ENCODE measurements at regions not wholly inside any gene's neighbourhood (a gene's known extent, or its start where the extent isn't known, plus 50 kb on each side); places are given as distances from the start of the nearest gene placed in this dataset.

GRCh38 chr18:68472701-68473295 is 242.1 kb downstream of the TMX3 start:
- no peak for FAIRE-seq
- no peak for DNase-seq (ENCODE audit: extremely low spot score, insufficient read length, low read depth)

DNA sequence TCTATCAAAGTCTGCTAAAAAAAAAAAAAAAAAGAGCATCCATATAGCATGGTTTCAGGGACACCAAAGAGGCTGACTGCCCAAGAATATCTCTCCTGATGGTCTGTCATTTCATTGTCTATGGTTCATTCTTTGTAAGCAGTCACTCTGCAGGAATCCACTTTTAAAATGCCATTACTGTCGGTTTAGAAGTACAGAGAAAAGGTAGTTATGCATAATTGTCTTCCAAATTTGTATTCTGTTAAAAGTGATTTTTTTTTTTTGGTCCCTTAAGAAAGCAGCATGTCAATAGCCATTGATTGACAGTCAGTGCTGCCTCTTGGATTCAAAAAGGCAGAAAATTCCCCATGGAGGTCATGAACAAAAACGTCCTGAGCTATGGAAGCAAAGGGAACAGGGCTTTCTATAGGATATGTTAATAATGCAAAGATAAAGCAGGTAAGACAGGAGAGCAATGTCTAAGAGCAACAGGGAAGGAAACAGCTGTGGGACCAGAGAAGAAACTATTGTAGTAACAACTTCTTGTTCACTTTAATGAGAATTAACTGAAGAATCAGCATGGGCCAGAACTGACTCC is 245.8 kb downstream of the TMX3 start:
- FAIRE-seq (no peak), DNase-seq (ENCODE audit: extremely low spot score, insufficient read length, low read depth) (no peak)

GRCh38 chr18:68467957-68468356 is 247.0 kb downstream of the TMX3 start:
- no peak for DNase-seq (ENCODE audit: extremely low spot score, insufficient read length, low read depth)
- FAIRE-seq: no peak

GRCh38 chr18:68467329-68467728 is 247.6 kb downstream of the TMX3 start:
- FAIRE-seq: no peak

DNA sequence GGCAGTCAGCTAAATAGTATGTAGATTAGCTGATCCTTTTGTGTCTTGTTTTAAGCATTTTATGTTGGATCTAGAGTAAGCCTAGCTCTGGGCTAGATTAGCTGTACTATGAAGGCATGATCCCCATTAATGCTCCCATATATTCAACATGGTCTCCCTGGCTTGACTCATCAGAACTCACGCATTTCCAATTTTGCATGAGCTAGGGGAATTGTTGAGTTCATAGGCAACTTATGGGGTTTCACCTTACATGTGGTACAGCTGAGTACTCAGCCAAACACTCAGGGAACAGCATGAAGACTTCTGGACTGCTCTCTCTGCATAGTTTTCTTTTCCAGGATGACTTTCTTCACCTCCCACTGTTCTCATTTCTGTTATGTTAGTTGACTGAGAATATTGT is 248.2 kb downstream of the TMX3 start:
- no peak for DNase-seq (ENCODE audit: extremely low spot score, insufficient read length, low read depth)
- no peak for FAIRE-seq

More at GRCh38 chr18:68467329-68467728, 247.6 kb downstream of the TMX3 start:
- DNase-seq (ENCODE audit: extremely low spot score, insufficient read length, low read depth): no peak

DNA sequence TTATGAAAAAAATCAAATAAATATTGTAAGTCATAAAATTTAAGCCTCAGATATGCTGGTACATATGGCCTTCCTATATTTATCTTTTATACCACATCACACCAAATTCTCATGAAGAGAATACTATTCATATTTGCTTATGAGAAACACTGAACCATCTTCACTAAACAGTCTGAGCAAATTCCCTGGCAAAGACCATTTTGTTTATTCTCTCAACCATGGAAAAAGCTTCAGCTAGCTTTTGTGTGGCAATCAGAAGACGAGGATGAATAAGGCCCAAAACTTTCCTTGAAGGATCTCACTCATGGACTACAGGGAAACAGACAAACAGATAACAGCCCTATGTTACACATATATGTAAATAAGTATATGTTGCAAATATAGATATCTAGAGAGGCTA is 252.1 kb downstream of the TMX3 start:
- FAIRE-seq: no peak
- DNase-seq (ENCODE audit: extremely low spot score, insufficient read length, low read depth): no peak

GRCh38 chr18:68462148-68462547 is 252.8 kb downstream of the TMX3 start:
- DNase-seq (ENCODE audit: extremely low spot score, insufficient read length, low read depth) (no peak), FAIRE-seq (no peak)

GRCh38 chr18:68461481-68462018 is 253.4 kb downstream of the TMX3 start:
- no peak for FAIRE-seq
- no peak for DNase-seq (ENCODE audit: extremely low spot score, insufficient read length, low read depth)

- FAIRE-seq (no peak), DNase-seq (ENCODE audit: extremely low spot score, insufficient read length, low read depth) (no peak)
Measured at GRCh38 chr18:68459968-68460367, 254.9 kb downstream of the TMX3 start.

GRCh38 chr18:68456985-68457384 is 257.9 kb downstream of the TMX3 start:
- DNase-seq (ENCODE audit: extremely low spot score, insufficient read length, low read depth) (no peak), FAIRE-seq (no peak)

DNA sequence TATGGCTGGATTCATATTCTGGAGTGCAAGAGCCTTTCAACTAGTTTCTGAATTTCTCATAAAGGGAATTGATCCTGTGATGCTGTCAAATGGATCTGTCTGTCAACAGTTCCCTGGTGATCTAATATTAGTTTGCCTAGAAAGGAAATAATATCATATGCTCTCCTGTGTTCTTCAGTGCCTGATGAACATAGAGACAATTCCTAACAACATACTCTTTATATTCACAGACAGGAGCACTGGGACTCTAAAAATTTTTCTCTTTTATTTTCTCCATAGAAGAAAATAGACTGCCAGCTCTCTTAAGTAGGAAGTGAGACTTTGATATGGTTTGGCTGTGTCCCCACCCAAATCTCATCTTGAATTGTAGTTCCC is 259.7 kb downstream of the TMX3 start:
- DNase-seq (ENCODE audit: extremely low spot score, insufficient read length, low read depth) (no peak), FAIRE-seq (no peak)

GRCh38 chr18:68454511-68455228 is 260.2 kb downstream of the TMX3 start:
- FAIRE-seq (no peak), DNase-seq (ENCODE audit: extremely low spot score, insufficient read length, low read depth) (no peak)

- FAIRE-seq (no peak), DNase-seq (ENCODE audit: extremely low spot score, insufficient read length, low read depth) (no peak)
Measured at GRCh38 chr18:68449292-68449691, 265.6 kb downstream of the TMX3 start.

- DNase-seq (ENCODE audit: extremely low spot score, insufficient read length, low read depth) (no peak), FAIRE-seq (no peak)
Measured at GRCh38 chr18:68448736-68449135, 266.2 kb downstream of the TMX3 start.

GRCh38 chr18:68447286-68447685 is 267.6 kb downstream of the TMX3 start:
- FAIRE-seq: no peak

DNA sequence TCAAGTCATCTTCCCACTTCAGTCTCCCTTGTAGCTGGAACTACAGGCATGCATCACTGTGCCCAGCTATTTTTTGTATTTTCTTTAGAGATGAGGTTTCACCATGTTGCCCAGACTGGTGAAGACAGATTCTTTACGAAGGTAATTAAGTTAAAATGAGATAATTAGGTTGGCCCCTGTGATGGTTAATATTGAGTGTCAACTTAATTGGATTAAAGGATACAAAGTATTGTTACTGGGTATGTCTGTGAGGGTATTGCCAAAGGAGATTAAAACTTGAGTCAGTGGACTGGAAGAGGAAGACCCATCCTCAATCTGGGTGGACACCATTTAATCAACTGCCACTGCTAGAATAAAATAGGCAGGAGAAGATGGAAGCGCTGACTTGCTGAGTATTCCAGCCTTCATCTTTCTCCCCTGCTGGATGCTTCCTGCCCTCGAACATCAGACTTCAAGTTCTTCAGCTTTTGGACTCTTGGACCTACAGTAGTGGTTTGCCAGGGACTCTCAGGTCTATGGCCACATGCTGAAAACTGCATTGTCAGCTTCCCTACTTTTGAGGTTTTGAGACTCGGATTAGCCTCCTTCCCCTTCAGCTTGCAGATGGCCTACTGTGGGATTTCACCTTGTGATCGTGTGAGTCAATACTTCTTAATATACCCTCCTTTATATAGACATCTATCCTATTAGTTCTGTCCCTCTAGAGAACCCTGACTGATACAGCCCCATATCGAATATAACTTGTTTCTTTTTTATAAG is 269.1 kb downstream of the TMX3 start:
- no peak for DNase-seq (ENCODE audit: extremely low spot score, insufficient read length, low read depth)
- no peak for FAIRE-seq

More at GRCh38 chr18:68447286-68447685, 267.6 kb downstream of the TMX3 start:
- no peak for DNase-seq (ENCODE audit: extremely low spot score, insufficient read length, low read depth)

- DNase-seq (ENCODE audit: extremely low spot score, insufficient read length, low read depth): no peak
- FAIRE-seq: no peak
Measured at GRCh38 chr18:68445136-68445535, 269.8 kb downstream of the TMX3 start.

- DNase-seq (ENCODE audit: extremely low spot score, insufficient read length, low read depth) (no peak), FAIRE-seq (no peak)
Measured at GRCh38 chr18:68441241-68441640, 273.7 kb downstream of the TMX3 start.

- FAIRE-seq: no peak
- DNase-seq (ENCODE audit: extremely low spot score, insufficient read length, low read depth): no peak
Measured at GRCh38 chr18:68440433-68440832, 274.5 kb downstream of the TMX3 start.

GRCh38 chr18:68439642-68440041 is 275.3 kb downstream of the TMX3 start:
- no peak for FAIRE-seq
- no peak for DNase-seq (ENCODE audit: extremely low spot score, insufficient read length, low read depth)

DNA sequence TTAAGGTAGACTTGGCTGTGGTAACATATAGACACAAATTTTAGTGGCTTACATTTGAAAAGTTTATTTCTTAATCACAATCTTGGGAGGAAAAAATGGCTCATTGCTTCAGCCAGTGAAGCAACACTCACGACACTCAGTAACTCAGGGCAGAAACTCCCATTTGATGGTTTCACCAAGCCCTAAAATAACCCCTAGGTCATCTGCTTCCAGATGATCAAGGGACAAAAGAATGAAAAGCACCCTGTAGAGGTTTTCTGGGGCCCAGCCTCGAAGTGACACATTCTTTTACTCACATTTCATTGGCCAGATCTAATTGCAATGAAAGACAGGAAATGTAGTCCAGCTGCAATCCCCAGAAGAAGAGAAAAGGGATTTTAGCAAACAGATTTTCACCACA is 275.9 kb downstream of the TMX3 start:
- FAIRE-seq (no peak), DNase-seq (ENCODE audit: extremely low spot score, insufficient read length, low read depth) (no peak)

All from GM18507 (cell line).